ENCODE measurements at regions not wholly inside any gene's neighbourhood (a gene's known extent, or its start where the extent isn't known, plus 50 kb on each side); places are given as distances from the start of the nearest gene placed in this dataset.
A peak's percentile ranks its signal among the peaks of the same experiment; 100 is the strongest.

GRCh38 chr1:234884701-234885100 lies 243.9 kb downstream of the TOMM20 start (continued):
- TF ChIP-seq ZBED4 (CRISPR knock-in tag; IDR thresholded peaks at IDR 0.05; ENCODE audit: borderline replicate concordance) (0 out of 2 replicates have a peak, but pooled peaks have one; percentile 37), TBP (CRISPR knock-in tag; IDR thresholded peaks at IDR 0.05) (no peak), NONO (IDR thresholded peaks at IDR 0.05) (no peak), NONO (CRISPR knock-in tag; conservative IDR thresholded peaks at IDR 0.05) (no peak)

GRCh38 chr1:234884006-234884405 lies 244.6 kb downstream of the TOMM20 start:
- TF ChIP-seq FOXA1 (IDR thresholded peaks at IDR 0.05), result no peak
- no peak for TF ChIP-seq FOXA1 (CRISPR knock-in tag; IDR thresholded peaks at IDR 0.05)
- TF ChIP-seq MAFF (IDR thresholded peaks at IDR 0.05; ENCODE audit: low read depth, low read length), result no peak
- no peak for TF ChIP-seq ZNF121 (CRISPR knock-in tag; IDR thresholded peaks at IDR 0.05)
- no peak for TF ChIP-seq ZNF513 (CRISPR knock-in tag; conservative IDR thresholded peaks at IDR 0.05)
- no peak for FAIRE-seq
- H3K9me3 ChIP-seq (ENCODE audit: low read length), result no peaks in the 10 kb centered on the region
- H3K27me3 ChIP-seq (ENCODE audit: control insufficient read depth in 1 of 2, insufficient read depth in 2 of 2, low read length in 2 of 2), result no peaks in the 10 kb centered on the region
- no peak for DNase-seq (ENCODE audit: low spot score)
- BruUV-seq (replicated peaks), result no TSS peak
- CTCF ChIA-PET (ENCODE audit: low intra/inter-chr PET ratio, low total read pairs), result no interaction called here
- H3K4me3 ChIP-seq (replicated peaks in 1 of 3; ENCODE audit: insufficient read depth in 1 of 3, low read depth in 2 of 3, low read length in 3 of 3), result no peak overlapping the region
- no peak overlapping the region for H3K4me2 ChIP-seq (ENCODE audit: low read depth, low read length)
- POLR2A ChIA-PET, result no interaction called here
- H3K36me3 ChIP-seq (replicated peaks in 1 of 2; ENCODE audit: control insufficient read depth in 1 of 2, insufficient read depth in 2 of 2, low read length in 2 of 2), result no peaks in the 10 kb centered on the region
- no peak for ATAC-seq
- WGBS (ENCODE audit: low lambda C conversion rate), result 97% methylated on average over 6 of the region's 6 CpGs
- no peak overlapping the region for H2AFZ ChIP-seq (ENCODE audit: low read length)
- in situ Hi-C loops (cut with HindIII; ENCODE audit: extremely low pct_ligation_motif_present, low pct_unique_long_range_greater_than_20kb), result no loop called here
- H3K27ac ChIP-seq (ENCODE audit: extremely low read length, insufficient read depth, low read length), result no peak overlapping the region
- H3K79me2 ChIP-seq (ENCODE audit: insufficient read depth, low read length), result no peaks in the 10 kb centered on the region
- intact Hi-C loops (cut with micrococcal nuclease; ENCODE audit: unreplicated experiment), result no loop called here
- peaks cover 97% of the 10 kb centered on the region for H3K4me1 ChIP-seq (ENCODE audit: insufficient read depth, low read length)
- no peaks in the 10 kb centered on the region for H4K20me1 ChIP-seq (ENCODE audit: insufficient read depth, low read length)
- H3K9ac ChIP-seq (ENCODE audit: insufficient read depth, low read depth, low read length), result no peak overlapping the region
